ENCODE measurements at regions not wholly inside any gene's neighbourhood (a gene's known extent, or its start where the extent isn't known, plus 50 kb on each side); places are given as distances from the start of the nearest gene placed in this dataset.

- no peak for DNase-seq (ENCODE audit: low read depth)
- H3K4me3 ChIP-seq (ENCODE audit: low read depth, low read length): no peak overlapping the region
- no peak for TF ChIP-seq CTCF (IDR thresholded peaks at IDR 0.05; ENCODE audit: low read depth, low read length)
- no peak for TF ChIP-seq POLR2A (IDR thresholded peaks at IDR 0.05; ENCODE audit: extremely low read depth, insufficient read length)
- TF ChIP-seq MAX (IDR thresholded peaks at IDR 0.05; ENCODE audit: low read depth, low read length): no peak
- TF ChIP-seq MYC (IDR thresholded peaks at IDR 0.05; ENCODE audit: low read depth, low read length): no peak
Measured at GRCh38 chr22:48205790-48206189, 1443.3 kb downstream of the TBC1D22A start.

GRCh38 chr22:48205161-48205560 lies 1442.7 kb downstream of the TBC1D22A start:
- DNase-seq (ENCODE audit: low read depth): no peak
- no peak overlapping the region for H3K4me3 ChIP-seq (ENCODE audit: low read depth, low read length)
- no peak for TF ChIP-seq CTCF (IDR thresholded peaks at IDR 0.05; ENCODE audit: low read depth, low read length)
- no peak for TF ChIP-seq MAX (IDR thresholded peaks at IDR 0.05; ENCODE audit: low read depth, low read length)
- no peak for TF ChIP-seq MYC (IDR thresholded peaks at IDR 0.05; ENCODE audit: low read depth, low read length)
- TF ChIP-seq POLR2A (IDR thresholded peaks at IDR 0.05; ENCODE audit: extremely low read depth, insufficient read length): no peak

GRCh38 chr22:48204296-48204695 lies 1441.8 kb downstream of the TBC1D22A start:
- no peak for DNase-seq (ENCODE audit: low read depth)
- TF ChIP-seq MYC (IDR thresholded peaks at IDR 0.05; ENCODE audit: low read depth, low read length): no peak
- no peak overlapping the region for H3K4me3 ChIP-seq (ENCODE audit: low read depth, low read length)

GRCh38 chr22:48199667-48200066 lies 1437.2 kb downstream of the TBC1D22A start:
- DNase-seq (ENCODE audit: low read depth): no peak
- H3K4me3 ChIP-seq (ENCODE audit: low read depth, low read length): no peak overlapping the region
- TF ChIP-seq MAX (IDR thresholded peaks at IDR 0.05; ENCODE audit: low read depth, low read length): no peak

GRCh38 chr22:48198489-48199459 lies 1436.3 kb downstream of the TBC1D22A start:
- no peak for TF ChIP-seq MYC (IDR thresholded peaks at IDR 0.05; ENCODE audit: low read depth, low read length)
- TF ChIP-seq CTCF (IDR thresholded peaks at IDR 0.05; ENCODE audit: low read depth, low read length): no peak
- TF ChIP-seq MAX (IDR thresholded peaks at IDR 0.05; ENCODE audit: low read depth, low read length): no peak
- no peak for TF ChIP-seq POLR2A (IDR thresholded peaks at IDR 0.05; ENCODE audit: extremely low read depth, insufficient read length)
- DNase-seq (ENCODE audit: low read depth): no peak
- H3K4me3 ChIP-seq (ENCODE audit: low read depth, low read length): no peak overlapping the region

- DNase-seq (ENCODE audit: low read depth): no peak
- no peak overlapping the region for H3K4me3 ChIP-seq (ENCODE audit: low read depth, low read length)
- TF ChIP-seq MYC (IDR thresholded peaks at IDR 0.05; ENCODE audit: low read depth, low read length) (no peak), CTCF (IDR thresholded peaks at IDR 0.05; ENCODE audit: low read depth, low read length) (no peak)
Measured at GRCh38 chr22:48197189-48197690, 1434.8 kb downstream of the TBC1D22A start.

- peak; percentile 53 for DNase-seq (ENCODE audit: low read depth)
- TF ChIP-seq POLR2A (IDR thresholded peaks at IDR 0.05; ENCODE audit: extremely low read depth, insufficient read length) (no peak), MAX (IDR thresholded peaks at IDR 0.05; ENCODE audit: low read depth, low read length) (no peak), CTCF (IDR thresholded peaks at IDR 0.05; ENCODE audit: low read depth, low read length) (no peak), MYC (IDR thresholded peaks at IDR 0.05; ENCODE audit: low read depth, low read length) (no peak)
- H3K4me3 ChIP-seq (ENCODE audit: low read depth, low read length): no peak overlapping the region
Measured at GRCh38 chr22:48192920-48193319, 1430.5 kb downstream of the TBC1D22A start.

Measured in NB4 (cell line).